GM12873 (cell line): ENCODE measurements at regions not wholly inside any gene's neighbourhood (a gene's known extent, or its start where the extent isn't known, plus 50 kb on each side); places are given as distances from the start of the nearest gene placed in this dataset.

ENCODE experiments used
- TF ChIP-seq, protein P1 (sequence below): IDR thresholded peaks from 2 replicates; pipeline ENCODE4 v1.5.1; 2012; ENCODE audit warnings: low read depth, mild to moderate bottlenecking, moderate library complexity, low read length, control low read depth; ENCODE audit not compliant: insufficient read depth; ENCODE audit errors: missing control alignments

DNA sequence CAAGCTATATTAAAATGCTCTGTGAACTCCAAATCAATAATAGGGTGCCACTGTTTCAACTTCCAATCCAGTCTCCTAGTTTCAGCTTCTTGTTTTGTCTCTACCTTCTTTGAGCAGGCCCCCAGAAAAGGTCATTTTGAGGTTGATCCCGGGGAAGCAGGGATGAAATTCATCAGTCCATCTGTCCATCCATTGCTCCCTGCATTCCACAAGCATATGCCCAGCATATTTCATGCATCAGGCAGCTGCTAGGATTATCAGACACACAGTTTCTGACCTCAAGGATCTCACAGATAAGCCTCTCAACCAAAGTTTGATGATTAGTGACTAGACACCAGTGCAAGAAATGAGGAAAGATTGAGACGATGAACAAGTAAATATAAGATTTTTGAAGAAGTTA, 186.6 kb upstream of the PDE1C start:
- TF ChIP-seq, protein P1, sequence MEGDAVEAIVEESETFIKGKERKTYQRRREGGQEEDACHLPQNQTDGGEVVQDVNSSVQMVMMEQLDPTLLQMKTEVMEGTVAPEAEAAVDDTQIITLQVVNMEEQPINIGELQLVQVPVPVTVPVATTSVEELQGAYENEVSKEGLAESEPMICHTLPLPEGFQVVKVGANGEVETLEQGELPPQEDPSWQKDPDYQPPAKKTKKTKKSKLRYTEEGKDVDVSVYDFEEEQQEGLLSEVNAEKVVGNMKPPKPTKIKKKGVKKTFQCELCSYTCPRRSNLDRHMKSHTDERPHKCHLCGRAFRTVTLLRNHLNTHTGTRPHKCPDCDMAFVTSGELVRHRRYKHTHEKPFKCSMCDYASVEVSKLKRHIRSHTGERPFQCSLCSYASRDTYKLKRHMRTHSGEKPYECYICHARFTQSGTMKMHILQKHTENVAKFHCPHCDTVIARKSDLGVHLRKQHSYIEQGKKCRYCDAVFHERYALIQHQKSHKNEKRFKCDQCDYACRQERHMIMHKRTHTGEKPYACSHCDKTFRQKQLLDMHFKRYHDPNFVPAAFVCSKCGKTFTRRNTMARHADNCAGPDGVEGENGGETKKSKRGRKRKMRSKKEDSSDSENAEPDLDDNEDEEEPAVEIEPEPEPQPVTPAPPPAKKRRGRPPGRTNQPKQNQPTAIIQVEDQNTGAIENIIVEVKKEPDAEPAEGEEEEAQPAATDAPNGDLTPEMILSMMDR, result no peak

DNA sequence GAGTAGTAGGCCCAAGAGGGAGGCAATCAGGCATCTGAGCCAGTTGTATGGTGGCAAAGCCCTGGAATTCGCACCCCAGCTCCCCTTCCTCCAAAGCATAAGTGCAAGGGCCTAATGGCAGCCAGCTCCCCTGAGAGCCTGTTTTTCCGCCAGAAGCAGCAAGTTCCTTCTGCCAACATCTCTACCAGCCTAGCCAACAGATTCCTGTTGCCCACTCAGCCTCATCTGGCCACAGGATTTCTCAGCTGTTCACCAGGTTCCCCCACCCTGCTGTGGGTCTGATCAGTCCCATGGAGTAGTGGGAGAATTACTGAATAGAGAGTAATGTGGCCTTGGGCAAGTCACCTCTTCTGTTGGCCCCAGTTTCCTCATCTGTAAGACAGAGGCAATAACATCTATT, 186.2 kb upstream of the PDE1C start:
- TF ChIP-seq, protein P1, result no peak

DNA sequence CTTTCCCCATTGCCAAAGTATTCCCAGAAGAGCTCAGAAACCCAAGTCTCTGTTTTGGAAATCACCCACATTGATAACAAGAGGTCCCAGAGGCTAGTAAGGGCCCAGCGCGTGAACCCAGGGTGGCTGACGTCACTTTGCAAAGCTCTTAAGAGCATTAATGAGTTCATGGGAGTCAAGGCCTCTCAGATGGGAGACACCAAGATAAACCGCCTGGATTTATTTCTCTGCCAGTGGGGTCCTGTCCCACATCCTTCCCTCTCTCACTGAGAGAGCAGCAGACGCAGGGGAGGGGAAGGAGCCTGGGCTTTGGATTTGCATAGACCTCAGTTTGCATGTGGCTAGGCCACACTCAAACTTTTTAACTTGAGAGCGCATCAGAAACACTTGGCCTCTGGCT, 184.8 kb upstream of the PDE1C start:
- TF ChIP-seq, protein P1, result no peak

DNA sequence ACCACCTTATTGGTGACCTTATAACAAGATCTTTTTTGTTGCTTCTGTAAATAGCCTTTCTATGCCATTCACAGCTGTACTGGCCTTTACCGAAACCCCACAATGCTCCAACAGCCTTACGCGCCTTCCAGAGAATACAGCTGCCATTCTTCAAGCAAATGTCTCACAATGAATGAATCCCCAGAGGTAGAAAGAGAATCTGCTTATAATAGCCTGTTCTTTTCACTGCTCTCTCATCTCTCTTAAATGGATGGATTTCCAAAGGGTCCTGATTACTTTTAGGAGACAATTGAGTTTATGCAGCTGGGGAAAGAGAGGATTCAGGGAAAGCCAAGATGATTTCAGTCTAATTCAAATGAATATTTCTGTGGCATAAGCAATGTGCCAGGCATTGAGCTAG, 183.1 kb upstream of the PDE1C start:
- TF ChIP-seq, protein P1, result no peak

DNA sequence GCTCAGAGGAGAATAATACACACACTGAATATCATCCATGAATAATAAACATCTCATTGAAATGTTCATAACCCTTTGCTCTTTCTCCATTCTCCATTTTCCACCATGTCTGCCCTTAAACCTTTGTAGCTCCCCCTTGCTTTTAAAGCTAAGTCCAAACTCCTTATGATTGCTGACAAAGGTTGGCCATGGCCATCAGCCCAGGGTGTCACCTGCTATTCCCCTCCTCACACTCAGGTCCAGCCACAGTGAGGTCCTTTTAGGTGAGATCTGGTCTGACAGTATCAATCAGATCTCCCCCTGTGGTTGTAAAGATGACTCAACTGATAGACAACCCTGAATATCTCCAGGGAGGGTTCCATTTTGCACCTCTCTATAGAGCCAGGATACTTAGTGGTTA, 181.5 kb upstream of the PDE1C start:
- TF ChIP-seq, protein P1, result no peak

DNA sequence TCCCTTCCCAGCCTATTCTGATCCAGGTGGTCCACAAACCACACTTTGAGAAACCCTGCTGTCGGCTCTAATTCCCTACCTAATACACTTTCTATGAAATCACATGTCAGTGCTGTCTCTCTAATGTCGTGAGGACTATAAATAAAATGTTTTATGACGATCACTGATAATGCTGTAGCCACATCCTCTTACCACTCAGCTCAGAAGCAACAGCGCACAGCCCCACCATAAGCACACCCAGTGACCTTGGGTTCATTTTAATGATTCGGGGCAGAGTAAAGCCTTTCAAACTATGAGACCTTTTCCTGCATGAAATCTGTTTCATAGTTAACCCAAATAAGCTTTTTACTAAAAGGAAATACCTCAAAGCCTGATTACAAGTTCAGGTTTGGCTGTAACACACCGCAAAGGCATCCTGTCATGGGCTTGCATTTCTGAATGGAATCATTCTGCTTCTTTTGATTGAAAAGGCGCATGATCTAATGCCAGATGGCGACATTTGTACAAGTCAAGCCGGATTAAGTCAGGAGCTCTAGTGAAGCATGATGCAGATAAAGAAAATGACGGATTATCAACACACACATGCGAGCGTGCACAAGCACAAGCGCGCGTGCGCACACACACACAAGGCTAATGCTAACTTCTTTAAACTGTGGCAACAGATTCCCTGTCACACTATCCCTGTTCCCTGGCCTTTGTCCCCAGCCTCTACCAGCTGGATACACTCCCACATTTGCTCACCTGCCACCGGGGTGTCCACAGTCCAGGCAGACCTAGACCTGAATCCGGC, 180.5 kb upstream of the PDE1C start:
- TF ChIP-seq, protein P1, result no peak

DNA sequence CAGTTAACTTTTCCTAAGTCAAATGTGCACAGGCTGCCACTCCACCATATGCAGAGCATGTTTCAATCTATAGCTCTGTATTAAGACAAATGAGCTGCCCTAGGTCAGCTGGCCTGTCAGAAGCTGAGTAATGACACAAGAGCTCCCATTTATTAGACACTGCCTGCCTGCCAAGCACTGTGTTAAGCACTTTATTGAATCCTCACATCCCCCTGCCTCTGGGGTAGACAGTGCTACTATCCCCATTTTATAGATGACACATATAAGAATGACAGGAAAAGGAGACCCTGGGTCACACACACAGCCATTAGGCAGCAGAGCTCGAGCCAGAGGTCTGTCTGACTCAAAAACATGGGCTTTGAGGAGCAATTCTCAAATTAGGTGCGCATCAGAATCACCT, 179.8 kb upstream of the PDE1C start:
- TF ChIP-seq, protein P1, result no peak
